GM03348 (cell line): ENCODE measurements at regions not wholly inside any gene's neighbourhood (a gene's known extent, or its start where the extent isn't known, plus 50 kb on each side); places are given as distances from the start of the nearest gene placed in this dataset.
"Not testable (repeated sequence)": the region's sequence is repeated elsewhere in the genome, so short reads cannot be mapped to it uniquely, and the experiment has no call there.

Source experiments
- DNase-seq: peaks from one replicate; pipeline ENCODE4 v3.0.0; 2012; ENCODE audit warnings: low spot score

GRCh38 chr13:105847527-105848291 is 687.8 kb downstream of the EFNB2 start:
- DNase-seq, result no peak

GRCh38 chr13:105846923-105847322 is 688.5 kb downstream of the EFNB2 start:
- no peak for DNase-seq

GRCh38 chr13:105841286-105841685 is 694.2 kb downstream of the EFNB2 start:
- DNase-seq, result no peak

- DNase-seq, result no peak
Measured at GRCh38 chr13:105838231-105838630, 697.2 kb downstream of the EFNB2 start.

DNA sequence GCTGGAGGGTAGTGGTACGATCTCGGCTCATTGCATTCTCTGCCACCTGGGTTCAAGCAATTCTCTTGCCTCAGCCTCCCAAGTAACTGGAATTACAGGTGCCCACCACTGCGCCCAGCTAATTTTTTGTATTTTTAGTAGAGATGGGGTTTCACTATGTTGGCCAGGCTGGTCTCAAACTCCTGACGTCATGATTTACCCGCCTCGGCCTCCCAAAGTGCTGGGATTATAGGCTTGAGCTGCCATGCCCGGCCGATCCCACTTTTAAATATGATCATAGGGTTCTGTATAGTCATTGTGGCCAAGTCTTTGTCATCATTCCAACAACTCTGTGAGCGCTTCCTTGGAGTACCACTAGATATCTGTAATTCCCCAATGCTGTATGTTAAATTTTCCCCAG is 698.2 kb downstream of the EFNB2 start:
- not testable (repeated sequence) for DNase-seq

GRCh38 chr13:105830821-105831220 is 704.6 kb downstream of the EFNB2 start:
- DNase-seq, result no peak

- DNase-seq, result no peak
Measured at GRCh38 chr13:105827111-105827809, 708.2 kb downstream of the EFNB2 start.

DNA sequence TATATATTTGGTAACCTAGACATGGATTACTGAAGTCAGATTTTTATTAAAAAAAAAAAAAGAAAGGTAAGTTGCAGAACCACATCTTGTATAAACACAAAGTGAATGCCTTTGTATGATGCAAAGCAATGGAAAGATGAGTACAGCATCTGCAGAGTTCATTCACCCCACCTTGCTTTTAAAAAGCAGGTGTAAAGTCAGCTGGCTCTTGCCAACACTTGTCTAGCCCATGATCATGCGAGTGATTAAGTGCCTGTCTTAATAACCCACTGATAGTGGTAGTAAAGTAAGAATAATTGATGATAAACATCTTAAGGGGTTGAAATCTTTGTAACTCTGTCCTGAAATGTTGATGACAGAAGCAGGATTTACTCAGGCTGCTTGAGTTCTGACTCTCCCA is 710.4 kb downstream of the EFNB2 start:
- DNase-seq, result no peak

GRCh38 chr13:105821337-105821736 is 714.1 kb downstream of the EFNB2 start:
- no peak for DNase-seq

- DNase-seq, result no peak
Measured at GRCh38 chr13:105820415-105820814, 715.0 kb downstream of the EFNB2 start.

DNA sequence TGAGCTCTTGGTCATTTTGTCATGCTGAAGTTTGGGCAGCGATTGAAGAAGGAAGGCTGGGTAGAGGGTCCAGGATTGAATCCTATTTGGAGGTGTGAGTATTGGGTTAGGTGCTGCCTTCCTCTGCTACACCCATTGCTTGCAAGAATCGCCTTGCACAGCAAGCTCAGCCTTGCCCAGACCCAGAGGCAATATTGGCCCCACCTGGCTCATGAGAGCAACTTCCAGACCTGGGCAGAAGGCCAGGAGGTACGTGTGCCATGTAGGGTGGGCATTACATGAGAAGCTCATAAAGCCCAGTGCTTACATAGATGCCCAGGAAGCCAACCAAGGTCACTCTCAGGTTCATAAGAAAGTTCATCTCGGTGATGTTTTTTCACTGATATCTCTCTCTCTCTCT is 718.0 kb downstream of the EFNB2 start:
- no peak for DNase-seq

DNA sequence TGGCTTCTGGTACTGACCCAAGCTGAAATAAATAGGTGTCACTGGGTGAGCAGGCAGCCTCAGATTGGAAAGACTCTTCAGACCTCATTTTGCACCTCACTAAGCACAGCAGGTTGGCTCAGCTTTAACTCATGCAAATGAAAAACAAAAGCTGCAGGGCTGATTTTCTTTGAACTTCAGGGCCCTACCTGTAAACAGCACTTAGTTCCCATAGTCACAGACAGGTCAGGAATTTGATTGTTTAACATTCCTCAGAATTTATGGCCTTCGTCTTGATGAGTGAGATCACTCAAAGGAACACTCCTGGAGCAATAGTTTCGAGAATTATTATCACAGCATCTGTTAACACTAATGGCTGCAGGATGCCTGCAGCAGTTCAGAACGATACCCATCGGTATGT is 718.5 kb downstream of the EFNB2 start:
- DNase-seq, result no peak

DNA sequence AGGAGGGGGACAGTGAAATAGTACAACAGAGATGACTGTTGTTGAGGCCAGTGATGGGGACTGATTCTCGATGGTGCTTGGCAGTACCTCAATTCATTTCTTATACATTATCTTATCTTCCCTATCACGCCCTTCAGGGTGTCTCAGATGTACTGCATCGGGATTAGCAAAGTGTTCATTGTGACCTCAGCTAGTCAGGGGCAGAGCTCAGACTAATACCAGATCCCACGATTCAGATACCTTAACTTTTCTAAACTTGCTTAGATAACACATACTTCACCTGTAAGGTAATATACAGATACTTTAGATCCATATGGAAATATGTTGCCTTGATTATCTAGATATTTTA is 720.6 kb downstream of the EFNB2 start:
- DNase-seq, result no peak

DNA sequence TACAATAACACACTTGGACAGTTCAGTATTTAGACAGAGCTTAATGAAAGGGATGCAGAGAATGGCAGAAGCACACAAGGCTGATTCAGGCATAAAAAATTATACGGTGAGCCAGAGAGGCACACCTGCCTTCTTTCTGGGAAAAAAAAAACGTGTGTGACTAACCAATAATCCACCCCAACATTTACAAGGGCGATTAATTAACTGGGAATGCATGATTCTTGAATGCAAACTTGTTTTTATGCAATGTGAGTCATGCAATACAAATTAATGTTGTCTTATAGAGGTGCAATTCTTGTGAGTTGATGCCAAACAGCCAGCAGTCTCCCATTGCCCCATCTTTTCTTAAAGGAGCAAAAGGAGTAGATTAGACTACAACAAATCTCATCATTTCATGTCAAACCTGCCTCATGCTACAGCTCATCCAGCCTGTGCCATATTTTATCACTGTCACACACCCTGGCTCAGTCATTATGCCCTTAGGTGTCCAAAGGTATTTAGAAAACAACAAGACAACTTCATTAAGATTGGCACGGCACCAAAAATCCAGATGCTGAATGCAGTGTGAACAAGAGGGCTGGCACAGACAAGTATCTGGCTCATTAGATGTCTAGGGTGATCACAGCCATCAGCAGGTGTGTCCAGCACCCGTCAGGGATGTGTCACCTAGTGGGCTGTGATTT is 721.1 kb downstream of the EFNB2 start:
- DNase-seq, result no peak

DNA sequence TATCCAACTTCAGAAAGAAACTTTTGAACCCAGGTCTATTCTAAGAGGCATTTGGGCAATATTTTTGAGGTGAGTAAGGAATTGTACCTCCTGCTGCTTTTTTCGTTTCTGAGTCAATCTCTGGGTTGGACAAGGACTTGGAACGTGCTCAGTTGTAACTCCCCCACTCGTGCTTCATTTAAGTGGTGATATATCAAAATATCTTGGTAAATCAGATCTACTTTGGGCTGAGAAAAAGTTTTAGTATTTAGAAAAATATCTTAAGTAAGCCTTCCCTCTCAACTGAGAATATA is 728.9 kb downstream of the EFNB2 start:
- no peak for DNase-seq

- no peak for DNase-seq
Measured at GRCh38 chr13:105805892-105806627, 729.4 kb downstream of the EFNB2 start.

DNA sequence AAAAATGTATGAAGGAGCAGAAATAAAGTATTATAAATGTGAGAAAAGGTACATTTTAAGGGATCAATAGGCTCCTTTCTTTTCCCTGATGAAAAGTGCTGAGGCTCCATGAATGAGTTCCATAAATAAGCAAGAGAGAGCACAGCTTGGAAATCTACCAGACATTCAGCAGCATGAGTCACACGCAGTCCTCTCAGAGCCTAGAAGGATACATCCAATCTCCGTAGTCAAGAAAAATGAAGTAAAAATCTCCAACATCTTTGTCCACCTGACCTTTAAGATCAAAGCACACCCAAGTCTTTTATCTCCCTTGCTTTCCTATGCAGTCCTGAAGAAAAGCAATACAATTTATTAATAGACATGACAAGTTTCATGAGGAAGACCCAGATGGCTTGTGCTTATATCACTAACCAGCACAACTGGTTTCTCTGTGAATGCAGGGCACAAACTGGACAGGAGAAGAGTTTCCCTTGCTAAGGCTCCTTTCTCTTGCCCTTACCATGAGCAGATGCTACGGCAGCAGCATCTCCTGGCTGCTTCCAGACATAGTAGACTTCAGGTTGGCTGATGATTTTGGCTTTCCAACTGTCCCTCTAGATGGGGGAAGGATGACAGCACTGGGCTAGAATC is 730.8 kb downstream of the EFNB2 start:
- DNase-seq, result no peak

DNA sequence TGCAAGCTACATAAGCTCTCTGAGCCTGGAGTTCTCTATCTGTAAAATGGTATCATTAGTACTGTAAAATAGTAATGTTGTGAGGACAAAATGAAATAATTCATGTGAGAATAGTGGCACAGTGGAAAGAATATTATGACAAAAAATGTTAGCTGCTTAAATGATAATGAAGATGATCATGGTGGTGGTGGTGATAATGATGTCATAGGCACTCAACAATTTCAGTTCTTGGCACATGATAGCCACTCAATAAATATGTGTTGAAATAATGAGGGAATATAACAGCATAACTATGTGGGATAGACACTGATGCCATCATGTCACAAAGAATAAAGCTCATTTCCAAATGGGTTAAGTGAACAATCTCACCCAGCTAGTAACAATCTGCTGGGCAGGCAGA is 736.3 kb downstream of the EFNB2 start:
- no peak for DNase-seq

GRCh38 chr13:105798541-105798940 is 736.9 kb downstream of the EFNB2 start:
- no peak for DNase-seq

GRCh38 chr13:105796081-105796480 is 739.4 kb downstream of the EFNB2 start:
- DNase-seq, result no peak

- DNase-seq, result no peak
Measured at GRCh38 chr13:105790923-105791322, 744.5 kb downstream of the EFNB2 start.

DNA sequence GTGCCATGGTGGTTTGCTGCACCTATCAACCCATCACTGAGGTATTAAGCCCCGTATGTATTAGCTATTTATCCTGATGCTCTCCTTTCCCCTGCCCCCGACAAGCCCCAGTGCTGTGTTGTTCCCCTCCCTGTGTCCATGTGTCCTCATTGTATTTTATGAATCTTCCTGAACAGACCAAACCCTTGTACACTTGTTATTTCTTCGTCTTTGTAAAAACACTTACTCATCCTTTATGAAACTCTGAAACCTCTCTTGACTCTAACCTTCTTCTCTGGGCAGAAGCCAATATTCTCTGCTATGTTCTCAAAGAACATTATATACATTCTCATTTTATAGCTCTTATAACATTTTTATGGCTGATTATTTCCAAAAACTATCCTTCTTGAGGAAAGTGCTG is 746.9 kb downstream of the EFNB2 start:
- DNase-seq, result no peak
